Neural progenitor cell (in vitro differentiated cells): ENCODE measurements at regions not wholly inside any gene's neighbourhood (a gene's known extent, or its start where the extent isn't known, plus 50 kb on each side); places are given as distances from the start of the nearest gene placed in this dataset.

Experiments
- CTCF ChIP-seq: fragments of 200-600 bp; sonication (generic); IDR thresholded peaks from 2 replicates; pipeline ENCODE4 v1.5.1; 2017; ENCODE audit warnings: antibody characterized with exemption, mild to moderate bottlenecking
- EZH2 ChIP-seq: fragments of 200-600 bp; sonication (generic); IDR thresholded peaks from 2 replicates; pipeline ENCODE4 v1.6.1; 2017; ENCODE audit warnings: antibody characterized with exemption, mild to moderate bottlenecking, moderate library complexity

- TF ChIP-seq CTCF: no peak
- TF ChIP-seq EZH2: no peak
Observed at GRCh38 chr16:50472472-50472871, 75.7 kb upstream of the NKD1 start.
